ENCODE measurements at regions not wholly inside any gene's neighbourhood (a gene's known extent, or its start where the extent isn't known, plus 50 kb on each side); places are given as distances from the start of the nearest gene placed in this dataset.

- TF ChIP-seq CTCF (IDR thresholded peaks at IDR 0.05) (no peak), EP300 (IDR thresholded peaks at IDR 0.05) (no peak), POLR2AphosphoS5 (IDR thresholded peaks at IDR 0.05) (no peak)
These were observed 481.0 kb upstream of the CDH2 start for GRCh38 chr18:28657961-28658360.
